ENCODE measurements at regions not wholly inside any gene's neighbourhood (a gene's known extent, or its start where the extent isn't known, plus 50 kb on each side); places are given as distances from the start of the nearest gene placed in this dataset.

GRCh38 chrX:140092121-140092520 lies 126.8 kb upstream of the CXorf66 start:
- dilution Hi-C loops (cut with MboI; ENCODE audit: extremely low pct_ligation_motif_present, low sequenced_read_pairs) = no loop called here
- Histone ChIP-seq H3K4me2 (ENCODE audit: insufficient read depth, low read length) (no peak overlapping the region), H3K27ac (ENCODE audit: insufficient read depth, low read depth, low read length) (no peak overlapping the region), H3K9ac (replicated peaks; ENCODE audit: extremely low read depth, insufficient read depth, low read length) (no peak overlapping the region), H2AFZ (ENCODE audit: low read depth, low read length) (no peak overlapping the region), H3K27me3 (ENCODE audit: control insufficient read depth in 2 of 2, insufficient read depth in 2 of 2, low read length in 2 of 2) (peaks cover 0 to 5% of the 10 kb centered on the region in 2 experiments), H3K4me1 (ENCODE audit: control insufficient read depth, extremely low read depth, insufficient read depth, low read length) (no peaks in the 10 kb centered on the region), H3K36me3 (ENCODE audit: control insufficient read depth in 2 of 2, extremely low read depth in 1 of 2, insufficient read depth in 2 of 2, low read length in 2 of 2) (no peaks in the 10 kb centered on the region), H3K4me3 (replicated peaks in 1 of 3; ENCODE audit: insufficient read depth in 1 of 3, low read depth in 1 of 3, low read length in 3 of 3) (no peak overlapping the region), H3K9me1 (replicated peaks; ENCODE audit: control insufficient read depth, extremely low read depth, insufficient read depth, low read length) (no peaks in the 10 kb centered on the region), H4K20me1 (replicated peaks; ENCODE audit: control insufficient read depth, extremely low read depth, insufficient read depth, low read length) (no peaks in the 10 kb centered on the region), H3K79me2 (ENCODE audit: control insufficient read depth, insufficient read depth, low read length) (no peaks in the 10 kb centered on the region), H3K9me3 (replicated peaks; ENCODE audit: control insufficient read depth, insufficient read depth, low read length) (no peaks in the 10 kb centered on the region)
- ChIA-PET POLR2A (no interaction called here), CTCF (no interaction called here)
- BruUV-seq (replicated peaks) = no TSS peak
- DNase-seq (ENCODE audit: low read depth, low spot score) = no peak
- intact Hi-C loops (cut with micrococcal nuclease) = no loop called here
- FAIRE-seq = no peak
- TF ChIP-seq JUN (IDR thresholded peaks at IDR 0.05; ENCODE audit: borderline replicate concordance, insufficient read depth, insufficient read length, low read depth) = no peak
- TF ChIP-seq POLR2A (IDR thresholded peaks at IDR 0.05; ENCODE audit: low read depth, low read length) = no peak
- TF ChIP-seq CTCF (IDR thresholded peaks at IDR 0.05; ENCODE audit: extremely low read depth in 1 of 2, insufficient read depth in 1 of 2, low read depth in 1 of 2, low read length in 2 of 2) = no peak
- no peak for TF ChIP-seq GATA2 (IDR thresholded peaks at IDR 0.05; ENCODE audit: insufficient read depth, insufficient read length, low read depth, low read length)
- no peak for TF ChIP-seq FOS (IDR thresholded peaks at IDR 0.05; ENCODE audit: borderline replicate concordance, insufficient read depth, low read length)
- no peak for TF ChIP-seq MYC (IDR thresholded peaks at IDR 0.05; ENCODE audit: low read depth, low read length)
- TF ChIP-seq POLR2AphosphoS5 (IDR thresholded peaks at IDR 0.05; ENCODE audit: insufficient read depth, low read depth, low read length) = no peak
- TF ChIP-seq, protein P1, sequence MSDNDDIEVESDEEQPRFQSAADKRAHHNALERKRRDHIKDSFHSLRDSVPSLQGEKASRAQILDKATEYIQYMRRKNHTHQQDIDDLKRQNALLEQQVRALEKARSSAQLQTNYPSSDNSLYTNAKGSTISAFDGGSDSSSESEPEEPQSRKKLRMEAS (IDR thresholded peaks at IDR 0.05; ENCODE audit: insufficient read depth, insufficient read length) = no peak
- TF ChIP-seq EZH2 (IDR thresholded peaks at IDR 0.05; ENCODE audit: borderline replicate concordance, low read depth, low read length, severe bottlenecking) = no peak

Data from endothelial cell of umbilical vein (primary cell).